ENCODE measurements at regions not wholly inside any gene's neighbourhood (a gene's known extent, or its start where the extent isn't known, plus 50 kb on each side); places are given as distances from the start of the nearest gene placed in this dataset.

DNA sequence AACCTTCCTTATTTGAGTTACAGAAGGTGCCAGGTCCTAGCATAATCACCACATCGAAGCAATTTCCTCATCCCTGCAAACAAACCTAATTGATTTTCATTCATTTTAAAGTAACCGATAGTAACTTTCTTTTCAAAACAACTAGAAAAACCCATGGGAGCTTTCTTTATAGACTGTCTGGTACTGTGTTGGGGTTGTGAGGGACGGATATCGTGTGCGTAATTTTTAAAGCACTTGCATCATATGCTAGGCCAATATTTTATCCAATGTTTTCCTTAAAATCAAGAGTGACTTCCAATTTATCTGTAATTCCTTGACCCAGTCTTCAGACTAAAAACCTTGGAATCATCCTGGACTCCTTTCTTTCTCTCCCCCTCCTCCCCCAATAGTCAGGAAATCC is 271.5 kb upstream of the SESN3 start:
- TF ChIP-seq ZNF274 (IDR thresholded peaks at IDR 0.05; ENCODE audit: low read depth, low read length) = no peak

DNA sequence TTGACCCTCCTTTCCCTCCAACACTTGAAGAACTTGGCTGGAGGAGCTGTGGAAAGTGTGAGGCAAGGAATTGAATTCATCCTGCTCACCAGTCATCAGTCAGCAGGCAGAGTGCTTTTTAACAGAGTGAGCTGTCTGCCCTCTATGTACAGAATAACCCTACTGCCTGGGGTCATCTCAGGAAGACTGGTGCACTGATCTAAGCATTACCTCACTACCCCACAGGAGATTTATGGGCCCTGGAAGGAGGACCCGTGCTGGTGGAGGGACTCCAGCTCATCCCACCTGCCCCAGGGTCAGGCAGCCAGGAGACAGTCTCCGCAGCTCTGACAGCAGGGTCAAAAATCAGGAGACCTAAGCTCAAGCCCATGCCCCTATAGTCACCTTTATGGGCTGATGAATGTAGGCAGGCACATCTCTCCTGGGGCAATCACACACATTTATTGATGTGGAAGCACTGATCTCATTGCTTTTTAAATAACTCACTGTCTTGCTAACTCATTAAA is 270.8 kb upstream of the SESN3 start:
- no peak for TF ChIP-seq ZNF274 (IDR thresholded peaks at IDR 0.05; ENCODE audit: low read depth, low read length)
- no peak overlapping the region for H3K4me3 ChIP-seq (ENCODE audit: low read length)

More for the DNA sequence above, 271.5 kb upstream of the SESN3 start:
- no peak overlapping the region for H3K4me3 ChIP-seq (ENCODE audit: low read length)

DNA sequence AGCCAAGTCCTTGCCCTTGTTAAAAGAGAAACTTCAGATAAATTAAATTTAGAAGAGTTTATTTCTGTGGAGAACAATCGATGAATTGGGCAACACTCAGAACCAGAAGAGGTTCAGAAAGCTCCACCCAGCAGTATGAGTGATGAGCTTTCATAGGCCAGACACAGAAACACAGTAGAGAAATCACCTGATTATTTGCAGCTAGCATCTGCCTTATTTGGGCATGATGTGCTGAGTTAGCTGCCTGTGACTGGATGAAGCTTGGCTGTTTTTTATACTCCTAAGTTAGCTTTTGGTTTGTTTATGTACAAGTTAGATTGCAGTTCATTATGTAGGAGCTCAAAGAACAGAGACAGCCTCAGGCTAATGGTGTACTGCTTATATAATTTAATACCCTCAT is 269.5 kb upstream of the SESN3 start:
- no peak for TF ChIP-seq ZNF274 (IDR thresholded peaks at IDR 0.05; ENCODE audit: low read depth, low read length)
- H3K4me3 ChIP-seq (ENCODE audit: low read length) = no peak overlapping the region

- no peak for TF ChIP-seq ZNF274 (IDR thresholded peaks at IDR 0.05; ENCODE audit: low read depth, low read length)
- H3K4me3 ChIP-seq (ENCODE audit: low read length) = no peak overlapping the region
Observed at GRCh38 chr11:95499516-95500135, 268.6 kb upstream of the SESN3 start.

GRCh38 chr11:95498722-95499425 is 267.9 kb upstream of the SESN3 start:
- TF ChIP-seq ZNF274 (IDR thresholded peaks at IDR 0.05; ENCODE audit: low read depth, low read length) = no peak
- no peak overlapping the region for H3K4me3 ChIP-seq (ENCODE audit: low read length)

DNA sequence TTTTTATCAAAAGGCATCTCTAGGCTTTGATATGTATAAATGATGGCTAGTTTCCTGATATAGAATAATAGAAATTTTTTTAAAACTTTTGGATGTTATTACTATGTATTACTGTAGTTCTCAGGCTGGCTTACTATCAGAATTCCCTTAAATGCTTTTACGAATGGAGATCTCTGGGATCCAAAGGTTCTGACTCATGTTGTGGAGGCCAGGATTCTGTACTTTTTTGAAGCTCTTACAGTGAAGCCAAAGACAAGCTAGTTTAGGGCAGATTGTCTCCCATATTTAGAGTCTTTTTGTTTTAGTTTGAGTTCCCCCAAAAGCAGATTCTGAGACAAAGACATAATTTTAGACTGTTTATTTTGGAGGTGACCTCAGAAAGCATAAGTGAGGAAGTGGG is 265.9 kb upstream of the SESN3 start:
- TF ChIP-seq ZNF274 (IDR thresholded peaks at IDR 0.05; ENCODE audit: low read depth, low read length) = no peak
- no peak overlapping the region for H3K4me3 ChIP-seq (ENCODE audit: low read length)

- no peak for TF ChIP-seq ZNF274 (IDR thresholded peaks at IDR 0.05; ENCODE audit: low read depth, low read length)
- H3K4me3 ChIP-seq (ENCODE audit: low read length) = no peak overlapping the region
Observed at GRCh38 chr11:95495706-95496105, 264.7 kb upstream of the SESN3 start.

GRCh38 chr11:95494856-95495255 is 263.9 kb upstream of the SESN3 start:
- TF ChIP-seq ZNF274 (IDR thresholded peaks at IDR 0.05; ENCODE audit: low read depth, low read length) = no peak
- no peak overlapping the region for H3K4me3 ChIP-seq (ENCODE audit: low read length)

DNA sequence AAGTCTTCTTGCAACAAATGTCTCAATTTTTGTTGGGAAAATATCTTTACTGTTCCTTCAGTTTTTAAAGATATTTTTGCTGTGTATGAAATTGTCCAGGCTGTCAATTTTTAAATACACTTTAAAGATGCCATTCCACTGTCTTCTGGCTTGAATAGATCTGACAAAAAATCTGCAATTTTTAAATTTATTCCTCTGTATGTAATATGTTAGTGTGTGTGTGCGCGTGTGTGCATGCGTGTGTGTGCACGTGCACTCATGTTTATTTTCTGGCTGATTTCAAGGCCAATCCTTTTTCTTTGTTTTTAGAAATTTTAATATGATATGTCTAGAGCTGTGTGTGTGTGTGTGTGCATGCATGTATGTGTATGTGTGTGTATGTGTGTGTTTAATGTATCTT is 263.2 kb upstream of the SESN3 start:
- H3K4me3 ChIP-seq (ENCODE audit: low read length) = no peak overlapping the region
- TF ChIP-seq ZNF274 (IDR thresholded peaks at IDR 0.05; ENCODE audit: low read depth, low read length) = no peak

DNA sequence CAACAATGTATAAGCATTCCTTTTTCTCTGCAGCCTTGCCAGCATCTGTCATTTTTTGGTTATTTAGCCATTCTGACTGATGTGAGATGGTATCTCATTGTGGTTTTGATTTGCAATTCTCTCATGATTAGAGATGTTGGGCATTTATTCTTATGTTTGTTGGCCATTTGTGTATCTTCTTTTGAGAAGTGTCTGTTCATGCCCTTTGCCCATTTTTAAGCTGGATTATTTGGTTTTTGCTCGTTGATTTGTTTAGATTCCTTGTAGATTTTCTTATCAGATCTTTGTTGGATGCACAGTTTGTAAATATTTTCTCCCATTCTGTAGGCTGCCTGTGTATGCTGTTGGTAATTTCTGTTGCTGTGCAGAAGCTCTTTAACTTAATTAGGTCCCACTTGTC is 259.6 kb upstream of the SESN3 start:
- no peak overlapping the region for H3K4me3 ChIP-seq (ENCODE audit: low read length)

GRCh38 chr11:95487938-95488337 is 256.9 kb upstream of the SESN3 start:
- H3K4me3 ChIP-seq (ENCODE audit: low read length) = no peak overlapping the region
- no peak for TF ChIP-seq ZNF274 (IDR thresholded peaks at IDR 0.05; ENCODE audit: low read depth, low read length)

More for the DNA sequence above, 259.6 kb upstream of the SESN3 start:
- no peak for TF ChIP-seq ZNF274 (IDR thresholded peaks at IDR 0.05; ENCODE audit: low read depth, low read length)

DNA sequence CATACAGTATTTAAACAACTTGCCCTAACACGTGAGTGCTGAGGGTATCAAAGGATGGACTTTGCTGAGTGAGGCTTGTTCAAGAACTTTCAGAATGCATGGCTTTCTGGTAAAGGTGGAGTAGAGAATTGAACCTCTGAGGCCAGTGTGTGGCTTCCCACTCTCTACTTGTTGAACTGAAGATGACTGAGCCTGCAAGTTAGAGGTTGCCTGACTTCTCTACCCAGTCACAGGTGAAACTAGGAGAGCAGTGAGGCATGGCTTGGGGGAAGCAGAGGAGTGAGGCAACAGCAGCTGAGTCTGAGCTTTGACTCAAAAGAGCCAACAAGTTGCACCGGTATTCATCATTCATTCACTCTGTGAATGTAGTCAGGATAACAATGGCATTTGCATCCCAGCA is 256.4 kb upstream of the SESN3 start:
- H3K4me3 ChIP-seq (ENCODE audit: low read length) = no peak overlapping the region
- no peak for TF ChIP-seq ZNF274 (IDR thresholded peaks at IDR 0.05; ENCODE audit: low read depth, low read length)

DNA sequence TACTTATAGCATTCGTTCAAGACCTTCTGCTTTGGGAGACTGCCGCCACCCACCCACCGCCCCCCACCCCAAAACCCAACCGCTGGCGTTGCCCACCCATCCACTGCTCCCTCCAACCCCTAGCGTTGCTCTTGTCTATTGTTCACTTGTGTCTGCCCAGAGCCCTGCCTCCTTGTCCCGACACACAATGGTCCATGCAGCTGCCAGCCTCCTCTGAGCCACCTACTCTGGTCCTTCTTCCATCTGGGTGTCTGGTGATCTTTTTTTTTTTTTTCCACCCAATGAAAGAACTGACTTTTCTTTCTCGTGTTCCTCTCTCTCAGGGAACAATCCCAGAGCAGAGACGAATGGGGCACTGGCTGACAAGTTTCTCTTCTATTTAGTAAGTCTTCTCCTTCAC is 256.0 kb upstream of the SESN3 start:
- no peak overlapping the region for H3K4me3 ChIP-seq (ENCODE audit: low read length)
- TF ChIP-seq ZNF274 (IDR thresholded peaks at IDR 0.05; ENCODE audit: low read depth, low read length) = no peak

DNA sequence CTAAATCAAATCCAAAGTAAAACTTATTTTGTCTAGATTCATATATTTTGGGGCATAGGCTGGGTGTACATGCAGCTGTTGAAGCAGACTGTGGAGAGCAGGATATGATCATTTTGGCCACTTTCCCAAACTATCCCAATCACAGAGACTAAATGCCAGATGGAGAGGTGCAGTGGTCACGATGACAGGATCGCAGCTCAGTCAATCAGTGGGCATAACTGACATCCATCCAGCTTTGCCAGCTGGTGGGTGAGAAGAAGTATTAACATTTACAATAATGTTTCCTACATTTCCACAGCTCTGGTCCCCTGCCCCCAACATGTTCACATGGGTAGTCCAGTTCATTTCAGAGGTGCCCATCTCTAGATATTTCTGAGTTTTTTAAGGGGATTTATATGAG is 255.5 kb upstream of the SESN3 start:
- TF ChIP-seq ZNF274 (IDR thresholded peaks at IDR 0.05; ENCODE audit: low read depth, low read length) = no peak
- no peak overlapping the region for H3K4me3 ChIP-seq (ENCODE audit: low read length)

- no peak for TF ChIP-seq ZNF274 (IDR thresholded peaks at IDR 0.05; ENCODE audit: low read depth, low read length)
- no peak overlapping the region for H3K4me3 ChIP-seq (ENCODE audit: low read length)
Observed at GRCh38 chr11:95485115-95485900, 254.3 kb upstream of the SESN3 start.
